ENCODE measurements at regions not wholly inside any gene's neighbourhood (a gene's known extent, or its start where the extent isn't known, plus 50 kb on each side); places are given as distances from the start of the nearest gene placed in this dataset.

GRCh38 chr21:43301409-43302061 is 125.4 kb downstream of the SIK1 start:
- DNase-seq = no peak

DNA sequence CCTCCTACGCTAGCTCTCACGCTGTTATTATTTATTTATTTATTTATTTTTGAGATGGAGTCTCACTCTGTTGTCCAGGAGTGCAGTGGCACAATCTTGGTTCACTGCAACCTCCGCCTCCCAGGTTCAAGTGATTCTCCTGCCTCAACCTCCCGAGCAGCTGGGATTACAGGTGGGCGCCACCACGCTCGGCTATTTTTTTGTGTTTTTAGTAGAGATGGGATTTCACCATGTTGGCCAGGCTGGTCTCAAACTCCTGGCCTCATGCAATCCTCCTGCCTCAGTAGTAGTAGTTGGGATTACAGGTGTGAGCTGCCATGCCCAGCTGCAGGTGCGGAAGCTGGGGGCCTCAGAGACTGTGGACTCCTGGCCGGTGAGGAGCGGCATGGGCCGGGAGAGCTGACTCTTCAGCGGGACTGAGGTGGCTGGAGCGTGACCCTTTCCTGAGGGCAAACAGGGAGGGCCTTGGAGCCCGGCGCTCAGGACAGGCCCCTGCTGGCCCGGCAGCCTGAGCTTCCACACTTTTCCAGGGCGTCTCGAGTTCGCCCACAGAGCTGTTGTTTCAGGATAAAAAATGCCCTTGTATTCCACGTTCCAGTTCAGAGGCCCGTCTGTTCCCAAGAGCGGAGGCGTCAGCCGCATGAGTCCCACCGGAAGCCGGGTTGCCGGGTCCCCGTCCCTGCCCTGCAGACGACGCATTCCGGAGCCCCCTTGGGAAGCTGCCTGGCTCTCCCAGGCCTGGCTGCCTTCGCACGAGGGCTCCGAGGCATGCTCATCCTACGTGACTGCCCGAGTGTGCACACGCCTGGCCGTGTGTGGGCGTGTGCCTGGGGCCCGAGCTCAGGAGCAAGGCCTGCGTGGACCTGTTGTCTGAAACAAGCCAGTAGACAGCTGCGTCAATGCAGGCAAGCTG is 126.2 kb downstream of the SIK1 start:
- DNase-seq = no peak

DNA sequence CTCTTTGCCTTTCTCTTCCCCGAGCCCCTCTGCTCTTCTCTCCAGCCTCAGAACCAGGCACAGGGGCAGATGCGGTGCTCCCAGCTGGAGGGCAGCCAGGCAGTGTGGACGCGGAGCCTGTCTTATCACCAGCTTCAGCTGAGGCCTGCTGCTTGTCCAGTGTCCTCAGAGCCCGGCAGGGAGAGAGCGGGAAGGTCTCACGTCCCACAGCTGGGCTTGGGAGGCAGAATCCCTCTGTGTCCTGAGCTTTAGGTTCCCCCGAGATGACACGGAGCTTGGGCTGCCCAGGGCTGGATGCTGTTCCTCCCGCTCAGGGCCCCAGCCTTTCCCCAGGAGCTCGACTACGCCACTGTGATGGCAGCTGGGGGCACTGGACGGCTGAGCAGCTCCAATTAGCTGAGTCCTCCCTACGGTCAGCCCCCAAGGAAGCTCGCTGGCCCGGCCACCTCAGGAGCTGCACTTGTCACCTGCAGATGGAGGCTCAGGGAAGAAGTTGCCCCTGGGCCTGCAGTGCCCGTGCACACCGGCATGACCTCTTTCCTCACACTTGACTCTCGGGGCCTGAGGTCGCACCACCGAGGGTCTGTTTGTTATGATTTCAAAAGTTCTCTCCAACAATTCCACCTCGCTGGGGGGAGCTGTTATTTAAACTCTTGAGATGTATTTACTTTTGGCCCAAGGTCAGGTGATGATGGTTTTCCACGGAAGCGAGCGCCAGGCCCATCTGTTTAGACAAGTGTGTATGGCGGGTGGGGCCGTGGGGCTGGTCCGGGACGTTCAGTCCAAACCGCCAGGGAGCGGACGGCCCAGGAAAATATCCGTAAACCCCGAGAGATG is 127.3 kb downstream of the SIK1 start:
- no peak for DNase-seq

- DNase-seq = no peak
Measured at GRCh38 chr21:43298546-43299440, 128.1 kb downstream of the SIK1 start.

DNA sequence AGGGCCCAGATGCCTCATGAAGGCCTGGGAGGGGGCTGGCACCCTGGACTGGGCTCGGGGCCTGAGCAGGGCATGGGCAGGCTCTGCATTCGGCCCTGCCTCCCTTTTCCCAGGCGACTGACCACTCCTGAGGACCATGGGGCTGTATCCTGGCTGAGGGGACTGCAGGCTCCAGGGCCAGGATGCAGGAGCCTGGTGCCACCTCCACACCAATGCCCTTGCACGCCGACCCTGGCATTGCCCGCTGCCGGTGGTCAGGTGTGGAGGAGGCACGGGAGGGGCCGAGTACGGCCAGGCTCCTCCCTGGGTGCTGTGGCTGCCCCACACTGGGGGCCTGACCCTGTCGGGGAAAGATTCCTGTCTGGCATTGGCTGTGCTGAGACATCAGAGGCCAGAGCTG is 128.9 kb downstream of the SIK1 start:
- DNase-seq = no peak

DNA sequence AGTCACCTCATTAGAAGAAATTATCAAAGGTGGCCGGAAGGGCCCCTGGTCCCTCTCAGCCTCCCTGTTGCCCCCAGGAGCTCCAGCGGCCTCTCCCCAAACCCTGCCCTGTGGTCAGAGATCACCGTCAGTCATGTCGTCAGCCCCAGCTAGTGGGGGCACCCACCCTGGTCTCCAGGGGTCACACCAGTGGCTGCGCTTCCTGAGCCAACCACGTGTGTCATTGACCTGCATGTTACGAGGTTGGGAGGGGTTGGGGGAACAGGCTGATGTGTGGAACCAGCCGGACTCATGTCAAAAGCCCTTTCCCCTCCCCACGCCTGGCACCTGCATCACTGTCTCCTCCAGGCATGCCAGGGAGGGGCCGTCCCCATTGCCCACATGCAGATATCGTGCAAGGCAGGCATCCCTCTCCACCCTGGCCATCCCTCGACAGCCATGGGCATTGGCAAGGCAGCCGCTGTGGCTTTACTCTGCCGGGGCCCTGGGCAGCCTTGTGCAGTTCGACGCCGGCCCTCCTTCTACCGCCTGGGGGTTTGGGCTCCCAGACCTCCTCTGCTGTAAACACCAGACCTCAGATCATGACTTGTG is 128.7 kb downstream of the CRYAA start:
- no peak for DNase-seq

- DNase-seq = no peak
Measured at GRCh38 chr21:43295066-43295958, 126.5 kb downstream of the CRYAA start.

- no peak for DNase-seq
Measured at GRCh38 chr21:43294194-43294902, 125.5 kb downstream of the CRYAA start.

DNA sequence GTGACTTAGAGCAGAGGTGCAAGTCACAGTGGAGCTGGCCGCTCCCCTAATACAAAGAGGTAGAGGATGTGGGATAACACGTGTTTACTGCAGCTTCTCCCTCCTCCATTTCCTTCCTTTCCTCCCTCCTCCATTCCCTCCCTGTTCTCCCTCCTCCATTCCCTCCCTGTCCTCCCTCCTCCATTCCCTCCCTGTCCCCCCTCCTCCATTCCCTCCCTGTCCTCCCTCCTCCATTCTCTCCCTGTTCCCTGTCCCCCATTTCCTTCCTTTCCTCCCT is 124.0 kb downstream of the CRYAA start:
- no peak for DNase-seq

GRCh38 chr21:43292041-43292865 is 123.4 kb downstream of the CRYAA start:
- DNase-seq = no peak

- DNase-seq = no peak
Measured at GRCh38 chr21:43291347-43291950, 122.6 kb downstream of the CRYAA start.

DNA sequence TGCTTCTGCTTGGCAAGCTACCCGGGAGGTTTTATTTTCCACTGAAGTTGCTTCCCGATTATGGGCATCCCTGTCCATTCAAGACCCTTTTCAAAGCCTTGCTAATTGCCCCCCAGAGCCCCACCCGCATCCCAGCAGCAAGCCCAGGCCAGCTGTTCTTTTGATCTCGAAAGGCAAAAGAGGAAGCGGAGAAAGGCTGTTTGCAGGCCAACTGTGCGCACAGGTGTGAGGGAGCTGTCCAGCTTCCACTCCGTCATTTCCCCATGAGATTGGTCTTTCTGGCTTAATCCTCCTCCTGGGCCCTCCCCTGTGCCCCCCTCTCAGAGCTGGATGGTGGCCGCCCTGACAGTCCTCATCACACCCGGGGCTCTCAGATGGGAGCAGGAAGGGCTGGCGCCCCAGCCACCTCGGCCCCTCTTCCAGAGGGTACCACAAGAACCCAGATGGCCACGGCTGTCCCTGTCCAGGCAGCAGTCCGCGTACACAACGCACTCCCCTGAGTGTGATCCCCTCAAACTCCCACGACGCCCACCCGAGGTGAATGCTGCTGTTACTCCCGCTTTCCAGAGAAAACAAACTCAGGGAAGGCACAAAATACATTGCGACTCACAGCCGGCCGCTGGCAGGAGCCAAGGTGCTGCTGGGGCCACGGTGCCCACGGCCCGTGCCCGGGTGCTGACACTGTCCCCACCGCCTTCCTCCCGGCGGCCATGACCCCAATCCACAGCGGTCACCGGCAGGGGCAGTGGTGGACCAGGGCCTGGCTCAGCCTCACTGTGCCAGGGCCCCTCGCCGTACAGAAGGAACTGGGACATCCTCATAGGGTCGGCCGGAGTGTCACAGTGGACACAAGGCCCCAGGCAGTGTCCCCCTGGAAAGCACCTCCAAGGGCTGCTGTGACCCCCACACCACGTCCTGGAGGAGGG is 121.9 kb downstream of the CRYAA start:
- no peak for DNase-seq

DNA sequence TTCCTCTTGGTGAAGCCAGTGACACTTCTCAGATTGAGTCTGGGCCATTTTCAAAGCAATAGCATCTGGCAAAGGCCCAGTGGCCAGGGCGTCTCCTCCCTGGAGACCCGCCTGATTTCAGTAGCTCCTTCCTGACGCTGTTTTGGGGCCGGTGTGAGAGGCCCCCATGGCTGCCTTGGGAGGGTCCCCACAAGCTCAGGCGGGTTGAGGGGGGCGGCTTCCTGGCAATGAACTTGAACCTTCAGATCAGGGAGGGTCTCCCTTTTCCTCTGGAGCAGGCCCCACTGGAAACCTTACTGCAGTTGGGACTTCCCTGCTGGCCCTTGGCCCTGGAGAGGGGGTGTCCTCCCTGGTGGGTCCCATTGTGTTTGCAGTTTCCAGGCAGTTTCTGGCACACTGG is 121.2 kb downstream of the CRYAA start:
- no peak for DNase-seq

GRCh38 chr21:43289442-43289841 is 120.6 kb downstream of the CRYAA start:
- DNase-seq = no peak

- DNase-seq = no peak
Measured at GRCh38 chr21:43287795-43288755, 119.3 kb downstream of the CRYAA start.

GRCh38 chr21:43287111-43287760 is 118.4 kb downstream of the CRYAA start:
- DNase-seq = no peak
